Chondrocyte (in vitro differentiated cells): ENCODE measurements at regions not wholly inside any gene's neighbourhood (a gene's known extent, or its start where the extent isn't known, plus 50 kb on each side); places are given as distances from the start of the nearest gene placed in this dataset.
"Not testable (repeated sequence)": the region's sequence is repeated elsewhere in the genome, so short reads cannot be mapped to it uniquely, and the experiment has no call there.

Experiments used
- DNase-seq: peaks from one replicate; pipeline ENCODE4 v3.0.0; 2021; ENCODE audit warnings: mixed read lengths, low spot score
- H3K27ac Mint-ChIP-seq: one replicate; pipeline ENCODE4 v1.8.0; 2021; ENCODE audit warnings: mild to moderate bottlenecking, moderate library complexity, mixed read lengths; ENCODE audit not compliant: unreplicated experiment
- H3K27me3 Mint-ChIP-seq: 2 replicates; pipeline ENCODE4 v1.8.0; 2021; ENCODE audit warnings: low read depth, mixed read lengths
- H3K36me3 Mint-ChIP-seq: 2 replicates; pipeline ENCODE4 v1.8.0; 2021; ENCODE audit warnings: low read depth, mixed read lengths
- H3K4me1 Mint-ChIP-seq: 2 replicates; pipeline ENCODE4 v1.8.0; 2021; ENCODE audit warnings: low read depth, mild to moderate bottlenecking, mixed read lengths
- H3K4me3 Mint-ChIP-seq: one replicate; pipeline ENCODE4 v1.8.0; 2021; ENCODE audit warnings: mild to moderate bottlenecking, moderate library complexity, mixed read lengths; ENCODE audit not compliant: unreplicated experiment
- H3K9me3 Mint-ChIP-seq: 2 replicates; pipeline ENCODE4 v1.8.0; 2021; ENCODE audit warnings: low read depth, mixed read lengths
- TF ChIP-seq, protein P1 (sequence below): fragments of 200-600 bp; sonication (generic); IDR thresholded peaks from 2 replicates; pipeline ENCODE4 v1.5.0; 2021; ENCODE audit warnings: antibody characterized with exemption, mild to moderate bottlenecking, moderate library complexity

DNA sequence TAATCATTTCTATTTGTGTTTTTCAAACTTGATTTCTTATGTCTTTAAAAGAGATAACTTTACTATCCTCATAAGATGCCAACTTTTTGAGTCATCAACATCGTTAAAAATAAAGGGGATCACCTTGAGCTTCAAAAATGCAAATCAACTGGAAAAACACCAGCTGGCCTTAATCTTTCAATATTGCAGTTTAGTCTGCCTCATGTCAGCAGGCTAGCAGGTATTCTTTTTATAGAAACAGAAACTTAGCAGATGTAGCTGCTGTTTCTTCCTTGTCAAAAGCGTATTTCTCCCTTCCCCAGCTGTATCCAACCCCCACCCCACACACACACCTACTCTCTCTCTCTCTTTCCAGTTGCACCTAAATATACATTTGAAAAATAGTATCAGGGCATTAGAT lies 154.1 kb upstream of the ZNF804A start:
- Mint-ChIP-seq H3K4me1 (no peaks in the 10 kb centered on the region), H3K27ac (no peak overlapping the region)
- no peak for DNase-seq

DNA sequence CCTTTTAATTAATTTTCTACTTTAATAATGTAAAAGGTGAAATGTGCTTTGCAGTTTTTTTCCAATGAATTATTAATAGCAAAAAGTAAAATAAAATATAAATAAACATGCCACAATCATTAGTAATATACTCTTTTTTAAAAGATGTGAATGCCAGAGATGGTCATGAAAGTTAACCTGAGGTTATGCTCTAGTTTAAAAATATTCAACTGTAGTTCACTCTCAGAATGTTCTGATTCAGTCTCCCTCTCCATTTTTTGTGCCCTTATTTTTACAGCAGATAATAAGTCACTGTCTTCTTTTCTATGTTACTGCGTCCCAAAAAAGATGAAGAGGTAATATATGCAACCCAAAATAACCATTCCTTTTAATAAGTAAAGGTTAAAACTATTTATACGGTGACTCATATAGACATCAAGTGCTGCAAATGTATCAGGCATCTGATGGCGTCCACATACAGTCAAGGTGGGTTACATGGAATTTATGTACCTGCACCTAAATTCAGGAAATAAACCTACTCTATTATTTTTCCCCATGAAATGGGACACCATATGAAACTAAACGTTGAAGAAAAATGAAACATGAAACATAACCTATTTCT lies 153.6 kb upstream of the ZNF804A start:
- Mint-ChIP-seq H3K9me3 (no peaks in the 10 kb centered on the region), H3K27me3 (peaks cover 12% of the 10 kb centered on the region), H3K36me3 (no peaks in the 10 kb centered on the region), H3K4me1 (no peaks in the 10 kb centered on the region), H3K27ac (no peak overlapping the region), H3K4me3 (no peak overlapping the region)
- TF ChIP-seq, protein P1, sequence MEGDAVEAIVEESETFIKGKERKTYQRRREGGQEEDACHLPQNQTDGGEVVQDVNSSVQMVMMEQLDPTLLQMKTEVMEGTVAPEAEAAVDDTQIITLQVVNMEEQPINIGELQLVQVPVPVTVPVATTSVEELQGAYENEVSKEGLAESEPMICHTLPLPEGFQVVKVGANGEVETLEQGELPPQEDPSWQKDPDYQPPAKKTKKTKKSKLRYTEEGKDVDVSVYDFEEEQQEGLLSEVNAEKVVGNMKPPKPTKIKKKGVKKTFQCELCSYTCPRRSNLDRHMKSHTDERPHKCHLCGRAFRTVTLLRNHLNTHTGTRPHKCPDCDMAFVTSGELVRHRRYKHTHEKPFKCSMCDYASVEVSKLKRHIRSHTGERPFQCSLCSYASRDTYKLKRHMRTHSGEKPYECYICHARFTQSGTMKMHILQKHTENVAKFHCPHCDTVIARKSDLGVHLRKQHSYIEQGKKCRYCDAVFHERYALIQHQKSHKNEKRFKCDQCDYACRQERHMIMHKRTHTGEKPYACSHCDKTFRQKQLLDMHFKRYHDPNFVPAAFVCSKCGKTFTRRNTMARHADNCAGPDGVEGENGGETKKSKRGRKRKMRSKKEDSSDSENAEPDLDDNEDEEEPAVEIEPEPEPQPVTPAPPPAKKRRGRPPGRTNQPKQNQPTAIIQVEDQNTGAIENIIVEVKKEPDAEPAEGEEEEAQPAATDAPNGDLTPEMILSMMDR, result no peak
- no peak for DNase-seq

More for the DNA sequence above, 154.1 kb upstream of the ZNF804A start:
- H3K27me3 Mint-ChIP-seq, result peaks cover 11% of the 10 kb centered on the region
- no peaks in the 10 kb centered on the region for H3K36me3 Mint-ChIP-seq
- TF ChIP-seq, protein P1, result no peak
- H3K4me3 Mint-ChIP-seq, result no peak overlapping the region
- no peaks in the 10 kb centered on the region for H3K9me3 Mint-ChIP-seq

DNA sequence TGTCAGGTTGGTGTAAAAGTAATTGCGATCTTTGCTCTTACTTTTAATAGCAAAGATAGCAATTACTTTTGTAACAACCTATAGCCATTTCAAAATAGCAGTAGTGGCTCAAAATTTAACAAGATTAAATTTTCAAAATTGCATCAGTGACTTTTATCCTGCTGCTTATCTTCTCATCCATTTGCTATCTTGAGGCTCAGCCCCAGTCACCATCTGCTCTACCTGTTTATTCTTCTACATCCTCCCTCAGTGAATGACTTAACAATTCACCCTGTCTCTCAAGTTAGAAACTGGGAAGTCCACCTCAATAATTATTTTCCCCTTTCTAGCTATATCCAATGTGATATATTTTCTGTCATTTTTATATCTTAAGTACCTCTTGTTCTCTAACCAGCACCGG lies 148.6 kb upstream of the ZNF804A start:
- no peaks in the 10 kb centered on the region for H3K4me1 Mint-ChIP-seq
- no peaks in the 10 kb centered on the region for H3K9me3 Mint-ChIP-seq
- H3K27me3 Mint-ChIP-seq, result peaks cover 14% of the 10 kb centered on the region
- TF ChIP-seq, protein P1, result no peak
- no peaks in the 10 kb centered on the region for H3K36me3 Mint-ChIP-seq
- H3K27ac Mint-ChIP-seq, result no peak overlapping the region
- H3K4me3 Mint-ChIP-seq, result no peak overlapping the region
- DNase-seq, result no peak

DNA sequence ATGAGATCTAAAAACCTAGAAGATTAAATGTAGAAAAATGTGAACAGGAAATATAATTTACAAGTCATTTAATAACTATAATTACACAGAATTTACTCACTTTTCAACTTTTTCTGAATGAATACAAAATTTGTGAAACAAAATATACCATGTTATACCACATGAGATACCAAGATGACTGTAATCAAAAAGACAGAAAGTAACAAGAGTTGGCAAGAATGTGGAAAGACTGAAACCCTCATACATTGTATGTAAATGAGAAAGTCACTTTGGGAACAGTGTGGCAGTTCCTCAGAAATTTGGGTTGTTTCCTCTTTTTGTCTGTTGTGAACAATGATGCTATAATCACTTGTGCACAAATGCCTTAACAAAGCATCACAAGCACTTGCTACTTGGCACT lies 145.4 kb upstream of the ZNF804A start:
- H3K36me3 Mint-ChIP-seq, result no peaks in the 10 kb centered on the region
- no peaks in the 10 kb centered on the region for H3K9me3 Mint-ChIP-seq
- TF ChIP-seq, protein P1, result no peak
- peaks cover 11% of the 10 kb centered on the region for H3K27me3 Mint-ChIP-seq
- H3K27ac Mint-ChIP-seq, result no peak overlapping the region
- no peak for DNase-seq
- H3K4me1 Mint-ChIP-seq, result no peaks in the 10 kb centered on the region
- H3K4me3 Mint-ChIP-seq, result no peak overlapping the region

DNA sequence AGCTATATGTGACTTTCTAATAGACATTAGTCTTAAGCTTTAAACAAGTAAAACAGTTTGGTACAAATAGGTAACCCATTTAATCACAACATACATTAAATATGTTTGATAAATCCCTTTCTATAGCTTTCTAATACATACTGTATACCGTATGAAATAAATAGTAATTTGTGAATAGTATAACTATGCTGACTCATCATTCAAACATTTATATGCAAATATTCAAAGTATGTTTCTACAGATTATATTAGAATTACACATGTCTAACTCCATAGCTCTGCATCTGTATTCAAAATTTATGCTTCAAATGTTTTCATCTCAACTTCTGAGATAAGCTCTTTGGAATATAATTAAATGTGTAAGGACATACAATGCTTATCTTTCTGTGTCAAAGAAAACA lies 142.7 kb upstream of the ZNF804A start:
- no peak for DNase-seq
- no peak overlapping the region for H3K4me3 Mint-ChIP-seq

DNA sequence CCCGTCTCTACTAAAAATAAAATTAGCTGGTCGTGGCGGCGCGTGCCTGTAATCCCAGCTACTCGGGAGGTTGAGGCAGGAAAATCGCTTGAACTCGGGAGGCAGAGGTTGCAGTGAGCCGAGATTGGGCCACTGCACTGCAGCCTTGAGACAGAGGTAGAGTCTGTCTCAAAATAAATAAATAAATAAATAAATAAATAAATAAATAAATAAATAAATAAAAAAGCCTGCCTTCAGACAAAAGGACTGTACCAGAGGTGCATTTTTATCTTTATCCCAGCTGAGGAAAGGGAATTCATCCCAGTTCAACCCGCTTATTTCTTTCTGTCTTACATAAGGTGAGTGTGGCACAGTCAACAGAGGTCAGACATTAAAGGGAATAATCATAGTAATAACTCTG lies 141.6 kb upstream of the ZNF804A start:
- H3K4me1 Mint-ChIP-seq, DNase-seq, H3K4me3 Mint-ChIP-seq: not testable (repeated sequence)

More for the DNA sequence above, 142.7 kb upstream of the ZNF804A start:
- Mint-ChIP-seq H3K4me1 (no peaks in the 10 kb centered on the region), H3K9me3 (no peaks in the 10 kb centered on the region), H3K27ac (no peak overlapping the region), H3K27me3 (peaks cover 8% of the 10 kb centered on the region), H3K36me3 (no peaks in the 10 kb centered on the region)
- TF ChIP-seq, protein P1, result no peak

More for the DNA sequence above, 141.6 kb upstream of the ZNF804A start:
- not testable (repeated sequence) for H3K27me3 Mint-ChIP-seq, H3K27ac Mint-ChIP-seq, H3K36me3 Mint-ChIP-seq, H3K9me3 Mint-ChIP-seq
